Hematopoietic multipotent progenitor cell treated with erythropoietin and hydrocortisone succinate and interleukin-3 and kit ligand, for 6 days (in vitro differentiated cells): ENCODE measurements at regions not wholly inside any gene's neighbourhood (a gene's known extent, or its start where the extent isn't known, plus 50 kb on each side); places are given as distances from the start of the nearest gene placed in this dataset.

Source experiments
- DNase-seq: peaks from one replicate; pipeline ENCODE4 v3.0.0-alpha.2; 2015

- no peak for DNase-seq
These were observed 240.4 kb upstream of the RHOBTB1 start for GRCh38 chr10:61184429-61184828.

- no peak for DNase-seq
These were observed 240.0 kb upstream of the RHOBTB1 start for GRCh38 chr10:61183967-61184366.

- no peak for DNase-seq
These were observed 237.8 kb upstream of the RHOBTB1 start for GRCh38 chr10:61181832-61182231.

- DNase-seq: no peak
These were observed 235.8 kb upstream of the RHOBTB1 start for GRCh38 chr10:61179771-61180170.

- no peak for DNase-seq
These were observed 232.4 kb upstream of the RHOBTB1 start for GRCh38 chr10:61176424-61176823.

GRCh38 chr10:61175316-61175715 is 231.3 kb upstream of the RHOBTB1 start:
- no peak for DNase-seq

GRCh38 chr10:61173450-61173849 is 229.5 kb upstream of the RHOBTB1 start:
- DNase-seq: no peak

- DNase-seq: no peak
These were observed 228.4 kb upstream of the RHOBTB1 start for GRCh38 chr10:61172182-61172926.

- no peak for DNase-seq
These were observed 226.6 kb upstream of the RHOBTB1 start for GRCh38 chr10:61170594-61170993.

- no peak for DNase-seq
These were observed 225.3 kb upstream of the RHOBTB1 start for GRCh38 chr10:61169294-61169693.

- DNase-seq: no peak
These were observed 222.5 kb upstream of the RHOBTB1 start for GRCh38 chr10:61166489-61166888.

- DNase-seq: no peak
These were observed 222.1 kb upstream of the RHOBTB1 start for GRCh38 chr10:61166065-61166464.

GRCh38 chr10:61164458-61165160 is 220.6 kb upstream of the RHOBTB1 start:
- peak; percentile 13 for DNase-seq

- DNase-seq: no peak
These were observed 219.4 kb upstream of the RHOBTB1 start for GRCh38 chr10:61163403-61163802.

- DNase-seq: no peak
These were observed 216.3 kb upstream of the RHOBTB1 start for GRCh38 chr10:61160253-61160652.

GRCh38 chr10:61159253-61159652 is 215.3 kb upstream of the RHOBTB1 start:
- no peak for DNase-seq

- no peak for DNase-seq
These were observed 213.2 kb upstream of the RHOBTB1 start for GRCh38 chr10:61157182-61157581.

- DNase-seq: no peak
These were observed 209.8 kb upstream of the RHOBTB1 start for GRCh38 chr10:61153771-61154170.

- DNase-seq: no peak
These were observed 207.1 kb upstream of the RHOBTB1 start for GRCh38 chr10:61151059-61151458.

GRCh38 chr10:61148451-61148850 is 204.5 kb upstream of the RHOBTB1 start:
- no peak for DNase-seq

GRCh38 chr10:61142987-61143386 is 199.0 kb upstream of the RHOBTB1 start:
- peak; percentile 3 for DNase-seq

GRCh38 chr10:61140765-61141392 is 196.9 kb upstream of the RHOBTB1 start:
- peak; percentile 76 for DNase-seq

GRCh38 chr10:61139592-61139953 is 195.6 kb upstream of the RHOBTB1 start:
- no peak for DNase-seq
